HG03558 (cell line): ENCODE measurements at regions not wholly inside any gene's neighbourhood (a gene's known extent, or its start where the extent isn't known, plus 50 kb on each side); places are given as distances from the start of the nearest gene placed in this dataset.

Source experiments
- ATAC-seq: cut with Tn5 transposase; IDR thresholded peaks from one replicate; pipeline ENCODE4 v1.9.1; 2021; ENCODE audit warnings: moderate number of reproducible peaks; ENCODE audit not compliant: unreplicated experiment; ENCODE audit errors: extremely low read depth

DNA sequence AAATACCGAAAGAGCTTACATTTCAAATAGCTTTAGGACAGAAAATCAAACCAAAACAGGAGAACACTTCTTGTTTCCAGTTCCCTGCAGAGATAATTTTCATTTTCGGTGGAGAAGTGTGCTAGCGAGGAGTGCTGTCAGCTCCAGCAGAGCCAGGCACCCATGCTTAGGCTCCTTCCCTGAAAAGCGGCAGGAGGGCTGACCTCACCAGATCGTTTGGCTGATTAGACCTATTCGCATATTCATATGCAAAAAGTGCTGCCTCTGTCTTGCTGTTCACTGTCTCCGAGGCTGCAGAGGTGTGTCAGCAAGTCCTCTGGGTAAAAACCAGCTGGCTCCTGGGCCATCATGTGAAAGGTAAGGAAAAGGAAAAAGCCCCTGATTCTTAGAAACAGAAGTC lies 225.8 kb upstream of the COPS8 start:
- ATAC-seq = no peak

DNA sequence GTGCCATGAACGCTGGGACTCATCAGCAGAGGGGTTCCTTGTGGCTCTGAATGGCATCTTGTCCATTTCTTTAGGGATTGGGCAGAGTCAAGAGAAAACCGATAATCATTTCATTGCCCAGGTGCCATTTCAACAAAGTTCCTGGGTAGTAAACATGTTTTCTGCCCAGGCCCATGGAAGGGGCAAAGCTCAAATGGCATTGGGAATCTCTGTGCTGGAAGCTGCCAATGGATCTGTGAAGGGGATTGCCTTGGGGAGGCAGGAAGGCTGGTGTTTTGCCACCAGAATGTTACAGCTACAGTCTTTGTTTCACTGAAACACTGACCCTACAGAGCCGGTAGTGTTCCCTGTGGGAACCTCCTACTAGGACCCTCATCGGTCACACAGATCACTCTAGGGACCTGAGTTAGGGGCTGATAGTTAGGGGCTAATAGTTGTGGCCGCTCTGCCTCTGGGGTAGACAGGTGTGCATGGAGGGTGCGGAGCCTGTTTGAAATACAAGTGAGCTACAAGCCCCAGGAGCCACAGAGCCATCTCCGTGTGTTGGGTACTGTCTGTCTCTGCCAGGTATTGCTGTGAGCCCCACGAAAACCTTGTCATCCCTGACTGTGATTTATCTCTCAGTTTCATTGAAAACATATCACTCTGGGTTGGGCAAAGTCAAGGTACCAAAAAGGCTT lies 224.4 kb upstream of the COPS8 start:
- no peak for ATAC-seq

DNA sequence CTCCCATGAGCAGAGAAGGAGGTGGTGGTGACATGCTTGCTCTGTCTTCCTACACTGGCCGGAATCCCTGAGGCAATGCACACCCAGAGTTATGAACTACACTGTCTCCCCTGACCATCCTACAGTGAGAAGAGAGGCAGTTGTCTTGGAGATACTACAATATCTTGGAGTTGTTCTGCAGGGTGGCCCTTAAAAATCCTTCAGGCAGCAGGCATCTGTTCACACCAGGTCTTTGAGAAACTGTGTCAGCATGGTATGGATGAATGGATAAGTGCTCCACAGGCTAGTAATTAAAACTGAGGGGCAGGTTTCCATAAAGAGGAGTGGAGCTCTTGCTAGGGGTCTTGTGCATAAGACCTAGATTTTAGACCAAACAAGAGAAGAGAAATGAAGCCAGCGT lies 223.7 kb upstream of the COPS8 start:
- ATAC-seq = no peak

DNA sequence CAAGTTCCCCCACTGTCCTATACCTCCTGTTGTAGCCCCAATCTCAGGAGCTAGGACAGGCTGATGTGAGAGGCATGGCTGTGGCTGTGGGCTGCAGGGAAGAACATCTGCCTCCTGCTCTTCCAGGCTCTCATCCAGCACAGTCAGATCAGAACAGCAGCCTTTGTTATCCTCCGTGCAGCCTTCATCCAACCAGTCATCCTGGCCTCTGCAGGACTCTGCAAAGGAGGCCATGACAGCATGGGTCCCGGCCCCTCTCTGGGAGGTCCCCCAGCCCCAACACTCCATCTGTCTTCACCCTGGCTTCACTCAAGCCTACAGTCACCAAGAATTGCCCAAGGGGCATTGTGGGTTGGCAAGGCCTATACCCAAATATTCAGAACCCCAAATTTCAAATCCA lies 223.2 kb upstream of the COPS8 start:
- ATAC-seq = no peak

DNA sequence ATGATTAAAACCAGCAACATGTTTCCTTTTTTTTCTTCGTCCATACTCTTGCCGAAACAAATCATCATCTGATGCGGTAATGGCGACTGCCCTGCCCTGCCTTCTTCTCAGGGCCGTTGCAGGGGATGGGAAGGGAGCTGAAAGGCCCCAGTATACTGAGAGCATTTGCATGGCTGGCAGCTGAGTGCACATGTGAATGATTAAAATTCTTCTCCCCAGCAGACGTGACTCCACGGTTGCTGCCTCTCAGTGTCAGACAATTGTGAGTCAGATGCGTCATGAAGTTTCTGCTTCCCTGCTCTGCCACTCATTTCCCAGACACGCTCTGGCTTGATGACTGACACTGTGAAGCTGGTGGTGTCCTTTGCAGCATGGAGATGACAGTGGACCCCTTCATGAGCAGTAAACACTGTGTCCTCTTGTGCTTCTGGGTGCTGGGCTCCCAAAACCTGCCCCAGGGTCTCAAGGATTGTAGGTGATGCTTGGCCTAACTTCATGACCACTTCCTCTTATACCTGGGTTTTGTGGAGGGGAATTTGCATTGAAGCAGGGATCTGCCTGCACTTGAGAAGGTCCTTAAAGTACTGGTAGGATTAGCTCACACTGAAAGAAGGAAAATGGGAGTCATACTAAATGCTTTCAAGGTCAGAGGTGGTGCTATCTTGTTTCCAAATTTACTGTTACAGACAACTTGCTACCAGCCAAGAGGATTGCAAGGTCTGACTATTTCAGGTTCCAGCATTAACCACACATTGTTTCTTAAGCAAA lies 222.5 kb upstream of the COPS8 start:
- peak; percentile 61 for ATAC-seq

DNA sequence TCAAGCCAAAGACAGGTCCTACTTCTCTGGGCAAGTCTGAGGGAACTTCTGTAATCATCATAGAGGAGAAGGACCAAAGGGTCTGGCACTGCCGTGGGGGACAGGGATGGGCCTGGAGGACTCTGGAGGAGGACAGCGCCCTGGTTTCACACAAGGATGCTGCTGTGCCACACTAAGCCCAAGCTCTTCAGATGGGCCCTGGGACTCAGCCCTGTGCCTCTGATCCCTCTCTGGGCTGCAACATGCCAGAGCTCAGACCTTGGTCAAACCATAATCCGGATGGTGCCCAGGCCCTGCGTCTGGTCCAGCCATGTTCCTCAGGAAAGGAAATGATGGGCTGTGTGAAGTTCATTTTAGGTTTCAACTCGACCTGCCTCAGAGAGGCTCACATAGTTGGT lies 222.0 kb upstream of the COPS8 start:
- no peak for ATAC-seq

DNA sequence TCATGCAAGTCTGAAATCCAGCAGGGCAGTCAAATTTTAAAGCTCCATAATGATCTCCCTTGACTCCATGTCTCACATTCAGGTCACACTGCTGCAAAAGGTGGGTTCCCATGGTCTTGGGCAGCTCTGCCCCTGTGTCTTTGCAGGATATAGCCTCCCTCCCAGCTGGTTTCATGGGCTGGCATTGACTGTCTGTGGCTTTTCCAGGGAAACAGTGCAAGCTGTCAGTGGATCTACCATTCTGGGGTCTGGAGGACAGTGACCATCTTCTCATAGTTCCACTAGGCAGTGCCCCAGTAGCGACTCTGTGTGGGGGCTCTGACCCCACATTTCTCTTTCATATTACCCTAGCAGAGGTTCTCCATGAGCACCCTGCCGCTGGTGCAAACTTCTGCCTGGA lies 220.6 kb upstream of the COPS8 start:
- no peak for ATAC-seq

DNA sequence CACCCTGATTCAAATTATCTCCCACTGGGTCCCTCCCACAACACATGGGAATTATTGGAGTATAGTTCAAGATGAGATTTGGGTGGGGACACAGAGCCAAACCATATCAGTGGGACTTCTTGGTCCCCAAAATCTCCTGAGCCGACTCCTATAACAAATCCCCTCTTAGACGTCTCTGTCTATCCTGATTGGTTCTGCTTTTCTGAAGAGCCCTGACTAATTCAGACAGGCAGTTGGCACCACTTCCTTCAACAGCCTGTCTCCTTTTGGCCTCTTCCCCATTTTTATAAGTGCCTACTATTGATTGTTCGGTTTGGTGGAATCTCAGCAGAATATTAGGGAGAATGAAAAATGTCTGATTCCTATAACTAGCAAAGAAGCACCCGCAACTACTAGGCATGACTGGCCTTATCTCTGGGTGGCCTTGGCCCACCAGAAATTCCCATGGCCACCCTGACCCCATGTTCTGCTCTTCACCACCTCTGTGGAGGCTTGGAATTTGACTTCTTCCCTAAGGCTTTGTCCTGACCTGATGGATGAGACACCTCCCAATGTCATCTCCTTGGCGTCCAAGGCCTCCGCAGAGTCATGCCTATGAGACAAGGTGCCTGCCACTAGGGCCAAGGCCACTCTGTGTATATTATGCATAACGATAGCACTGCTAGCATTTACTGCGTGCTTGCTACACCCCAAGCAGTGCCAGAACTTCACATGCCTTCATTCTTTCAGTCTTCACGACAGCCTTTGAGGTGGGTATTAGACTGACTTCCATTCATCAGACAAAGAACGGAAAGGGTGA lies 218.9 kb upstream of the COPS8 start:
- no peak for ATAC-seq

DNA sequence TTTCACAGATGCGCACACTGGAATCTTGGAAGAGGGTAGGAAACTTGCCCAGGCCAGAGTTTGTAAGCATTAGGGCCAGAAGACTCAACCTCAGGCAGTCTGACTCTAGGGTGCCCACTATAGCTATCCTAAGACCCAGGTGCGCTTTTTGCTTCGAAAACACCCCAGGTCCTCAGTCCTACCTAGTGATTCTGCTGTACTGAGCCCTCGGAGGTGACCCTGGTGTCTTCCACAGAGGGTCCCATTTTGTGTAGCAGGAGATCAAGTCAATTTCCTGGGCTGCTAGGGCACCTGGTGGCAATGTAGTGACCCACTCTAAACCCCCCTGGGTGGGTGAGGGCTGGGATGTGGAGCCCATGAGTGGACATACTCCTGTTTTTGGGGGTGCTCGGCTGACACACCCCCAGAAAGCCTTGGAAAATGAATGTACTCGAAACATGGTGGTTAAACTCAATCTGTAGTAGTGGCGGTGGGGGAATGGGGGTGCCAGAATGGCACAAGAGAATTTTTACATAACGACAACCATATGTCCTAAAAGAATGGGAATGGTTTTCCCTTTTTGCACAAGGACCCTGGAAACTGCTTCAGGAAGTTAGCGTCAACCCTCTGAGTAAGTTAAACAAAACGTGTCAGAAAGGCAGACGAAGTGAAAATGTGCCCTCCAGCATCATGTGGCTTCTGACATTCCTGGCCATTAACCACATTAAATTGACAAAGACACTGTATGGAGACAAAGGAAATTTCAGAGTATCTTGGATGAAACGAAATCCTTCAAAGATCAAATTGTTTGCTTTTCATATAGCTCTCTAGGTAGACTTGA lies 218.0 kb upstream of the COPS8 start:
- no peak for ATAC-seq

DNA sequence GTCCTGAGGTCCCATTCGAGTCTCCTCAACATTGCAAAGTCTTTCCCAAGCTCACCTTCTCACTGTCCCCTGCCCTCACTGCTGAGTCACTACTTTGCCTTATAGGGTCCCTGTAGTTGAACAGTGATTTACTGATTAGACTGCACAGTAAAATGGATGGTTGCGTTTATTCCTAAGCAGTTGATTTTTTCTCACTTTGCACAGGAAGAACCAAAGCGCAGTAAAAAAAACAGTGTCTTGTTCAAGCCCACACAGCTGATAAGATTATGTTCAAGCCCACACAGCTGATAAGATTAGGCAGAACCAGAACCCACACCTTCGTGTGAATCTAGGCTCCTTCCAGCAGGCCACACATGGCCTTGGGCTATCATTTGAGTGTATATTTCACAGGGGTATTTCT lies 215.3 kb upstream of the COPS8 start:
- no peak for ATAC-seq

DNA sequence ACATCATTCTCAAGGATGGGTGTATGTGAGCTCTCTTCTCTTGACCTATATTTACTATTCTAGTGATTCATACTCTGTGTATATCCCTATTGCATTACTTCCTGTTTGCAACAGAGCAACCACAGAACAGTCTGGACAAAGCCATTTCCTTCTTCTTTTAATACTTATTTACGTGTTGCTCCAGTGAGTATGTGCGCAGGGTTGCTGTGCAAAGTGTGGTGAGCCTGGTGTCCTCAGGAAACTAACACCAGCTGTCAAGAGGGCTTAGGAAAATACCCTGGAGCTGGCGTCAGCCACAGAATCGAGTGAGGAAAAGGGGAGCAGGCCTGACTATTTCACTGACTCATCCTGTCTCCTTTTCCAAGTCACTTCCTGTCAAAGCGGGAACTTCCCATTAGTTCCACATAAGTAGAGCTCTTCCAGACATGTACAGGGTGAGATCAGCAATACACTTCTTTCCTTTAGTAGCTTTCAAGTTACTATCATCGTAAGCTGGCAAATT lies 214.1 kb upstream of the COPS8 start:
- no peak for ATAC-seq

DNA sequence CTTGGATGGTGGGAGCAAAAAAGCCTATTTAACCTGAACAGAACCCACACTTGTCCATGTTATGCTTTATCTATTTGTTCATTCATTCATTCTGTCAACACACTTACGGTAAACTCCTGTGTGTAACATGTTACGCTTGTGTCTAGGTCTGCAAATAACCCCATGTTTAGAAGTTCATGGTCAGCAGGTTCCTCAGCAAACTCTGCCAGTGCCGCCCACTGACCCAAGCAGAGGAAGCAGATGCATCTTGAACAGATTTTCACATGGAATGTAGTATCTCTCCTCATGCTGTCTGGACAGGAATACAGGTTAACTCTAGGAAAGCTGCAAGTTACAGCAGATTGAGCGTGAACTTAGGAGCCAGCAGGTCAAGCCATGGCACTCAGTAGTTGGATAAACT lies 213.7 kb upstream of the COPS8 start:
- no peak for ATAC-seq

DNA sequence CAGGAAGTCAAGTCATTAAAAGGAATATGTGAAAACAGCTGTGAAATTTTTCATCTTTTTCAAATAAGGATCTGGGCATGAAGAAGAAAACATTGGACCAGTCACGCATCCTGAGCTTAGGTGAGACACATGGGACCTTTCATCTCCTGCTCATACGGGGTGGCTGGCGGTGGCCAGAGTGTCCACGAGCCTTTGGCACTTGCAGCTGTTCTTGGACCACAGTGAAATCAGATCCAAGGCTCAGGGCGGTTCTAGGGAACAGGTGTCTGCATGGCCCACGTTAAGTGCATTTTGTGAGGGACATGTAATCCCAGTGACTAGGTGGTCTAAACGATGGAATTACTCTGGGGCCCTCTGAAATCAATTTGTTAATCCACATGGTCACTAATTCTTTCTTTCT lies 212.7 kb upstream of the COPS8 start:
- ATAC-seq = no peak

DNA sequence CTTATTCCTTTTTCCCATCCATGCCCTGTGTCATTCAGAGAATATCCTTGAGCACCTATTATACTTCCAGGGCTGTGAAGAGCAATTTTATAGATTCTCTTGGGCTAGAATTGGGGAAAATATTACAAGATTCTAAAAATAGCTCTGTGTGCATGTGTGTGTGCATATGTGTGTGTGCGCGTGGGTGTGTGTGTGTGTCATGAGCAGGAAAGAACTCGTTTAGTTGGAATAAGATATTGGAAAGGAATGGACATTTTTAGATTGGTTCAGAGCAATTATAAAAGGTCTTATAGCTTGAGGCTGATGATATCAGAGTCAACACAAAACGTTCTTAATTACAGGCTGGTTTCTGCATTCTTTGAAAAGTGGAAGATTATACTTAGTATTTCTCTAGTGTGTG lies 212.1 kb upstream of the COPS8 start:
- ATAC-seq = no peak

DNA sequence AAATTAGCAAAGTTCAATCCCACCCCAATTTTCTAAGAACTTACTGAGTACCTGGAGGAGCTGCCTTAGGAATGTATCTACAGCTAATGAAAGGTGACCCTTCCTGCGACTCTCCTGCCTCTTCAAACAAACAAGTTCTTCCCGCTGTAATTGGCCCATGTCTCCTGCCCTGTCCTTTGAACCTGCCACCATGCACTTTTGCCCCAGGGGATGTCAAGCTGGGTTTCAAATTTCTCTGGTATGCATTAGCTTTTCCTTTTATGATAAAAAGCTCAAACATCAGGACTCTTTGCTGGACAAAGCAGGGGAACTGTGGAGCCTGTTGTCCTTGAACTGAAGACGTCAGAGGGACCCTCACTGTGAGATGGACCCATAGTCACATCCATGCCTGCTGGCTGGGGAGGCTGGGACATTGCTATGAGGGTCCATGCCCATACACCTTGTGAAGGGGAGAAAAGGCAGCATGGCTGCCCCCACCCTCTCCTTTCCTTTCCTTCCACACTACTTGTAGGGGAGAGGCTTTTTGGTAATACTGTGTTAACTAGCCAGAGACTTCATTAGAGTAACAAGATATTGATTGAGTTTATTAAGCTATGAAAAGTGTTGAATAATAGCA lies 210.7 kb upstream of the COPS8 start:
- no peak for ATAC-seq

DNA sequence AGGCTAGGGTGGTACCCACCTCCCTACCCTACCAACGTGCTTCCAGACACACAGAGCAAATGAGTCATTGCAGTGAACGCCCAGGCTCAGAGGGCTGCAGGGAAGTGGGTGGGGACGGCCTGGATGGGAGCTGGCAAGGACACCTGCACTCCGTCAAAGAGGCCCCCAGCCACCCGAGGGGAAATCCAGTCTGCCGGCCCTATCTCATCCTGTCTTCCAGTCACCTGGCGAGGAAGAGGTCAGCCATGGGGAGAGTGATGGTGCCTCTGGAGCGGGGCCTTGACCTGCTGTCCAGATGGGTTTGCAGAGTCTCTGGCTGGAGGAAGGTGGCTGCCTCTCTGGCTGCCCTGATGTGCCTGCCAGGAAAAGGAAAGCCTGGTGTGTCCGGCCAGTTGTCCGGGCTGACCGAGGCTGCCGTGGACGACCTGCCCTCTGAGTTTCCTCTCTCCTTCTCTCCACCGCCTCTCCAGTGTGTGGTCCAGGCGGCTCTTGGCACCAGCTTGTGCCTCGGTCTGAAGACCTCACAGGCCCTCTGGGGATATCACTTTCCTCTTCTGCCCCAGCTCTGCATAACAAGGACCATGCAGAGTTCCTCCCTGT lies 209.7 kb upstream of the COPS8 start:
- no peak for ATAC-seq

DNA sequence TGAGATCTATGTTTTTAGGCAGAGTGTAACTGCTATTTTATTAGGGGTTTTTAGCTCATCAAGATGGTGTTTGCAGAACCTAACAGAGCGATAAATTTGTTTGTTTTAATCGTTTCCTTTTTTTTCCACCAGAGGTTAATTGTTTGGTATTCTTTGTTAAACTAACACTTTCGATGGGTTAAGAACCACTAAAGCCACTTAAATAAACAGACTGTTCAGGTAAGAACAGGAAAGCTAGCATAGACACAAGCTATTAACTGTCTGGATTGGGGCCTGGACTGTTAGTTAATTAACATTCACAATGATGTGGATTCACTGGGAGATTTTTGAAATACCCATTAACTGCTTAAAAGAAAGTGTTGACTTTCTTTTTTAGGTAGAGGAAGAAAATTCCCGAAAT lies 209.0 kb upstream of the COPS8 start:
- no peak for ATAC-seq

DNA sequence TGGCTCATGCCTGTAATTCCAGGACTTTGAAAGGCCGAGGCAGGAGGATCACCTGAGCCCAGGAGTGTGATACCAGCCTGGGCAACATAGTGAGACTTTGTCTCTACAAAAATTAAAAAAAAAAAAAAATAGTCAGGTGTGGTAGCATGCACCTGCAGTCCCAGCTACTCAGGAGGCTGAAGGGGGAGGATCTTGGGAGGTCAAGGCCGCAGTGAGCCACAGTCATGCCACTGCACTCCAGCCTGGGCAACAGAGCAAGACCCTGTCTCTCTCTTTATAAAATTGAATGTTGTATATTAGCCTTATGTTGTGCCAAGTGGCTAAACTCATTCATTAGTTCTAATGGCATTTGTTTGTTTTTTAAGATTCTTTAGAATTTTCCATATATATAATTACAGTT lies 207.7 kb upstream of the COPS8 start:
- ATAC-seq = no peak

DNA sequence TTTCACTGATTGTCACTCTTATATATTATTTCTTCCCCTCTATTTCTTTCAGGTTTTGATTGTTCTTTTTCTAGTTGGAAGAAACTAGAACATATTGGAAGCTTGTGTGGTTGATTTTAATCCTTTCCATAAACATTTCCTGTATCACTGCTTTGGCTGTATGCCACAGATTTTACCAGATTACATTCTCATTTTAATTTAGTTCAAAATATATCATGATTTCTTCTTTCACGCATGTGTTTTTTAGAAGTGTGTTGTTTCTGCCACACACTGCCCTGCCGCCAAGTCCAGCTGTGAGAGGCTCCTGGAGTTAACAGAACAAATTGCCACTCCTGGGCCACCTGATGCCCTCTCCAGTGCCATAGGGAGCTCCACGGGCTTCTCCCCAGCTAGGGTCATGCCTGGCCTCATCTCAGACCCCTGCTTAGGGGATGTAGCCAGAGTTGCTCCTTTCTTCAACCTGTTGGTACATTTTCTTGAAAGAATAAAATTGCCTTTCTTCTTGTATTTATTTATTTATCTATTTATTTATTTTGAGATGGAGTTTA lies 206.2 kb upstream of the COPS8 start:
- ATAC-seq = no peak
